ENCODE measurements at regions not wholly inside any gene's neighbourhood (a gene's known extent, or its start where the extent isn't known, plus 50 kb on each side); places are given as distances from the start of the nearest gene placed in this dataset.
"Not testable (repeated sequence)": the region's sequence is repeated elsewhere in the genome, so short reads cannot be mapped to it uniquely, and the experiment has no call there.

DNA sequence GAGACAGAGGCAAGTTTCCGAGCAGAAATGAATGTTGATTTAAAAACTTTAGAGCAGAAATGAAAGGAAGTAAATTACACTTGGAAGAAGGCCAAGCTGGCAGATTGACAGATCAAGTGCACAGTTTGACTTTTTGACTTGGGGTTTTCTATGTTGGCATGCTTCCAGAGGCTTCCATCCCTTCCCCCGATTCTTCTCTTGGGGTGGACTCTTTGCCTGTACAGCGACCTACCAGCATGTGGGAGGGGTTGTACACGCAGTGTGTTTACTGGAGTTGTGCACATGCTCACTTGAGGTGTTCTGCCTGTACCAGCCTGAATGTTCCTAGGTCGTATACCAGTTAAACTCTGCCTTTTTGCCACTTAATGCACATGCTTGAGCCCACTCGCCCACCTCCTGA is 701.5 kb upstream of the GBE1 start:
- POLR2A ChIA-PET, result no interaction called here
- TF ChIP-seq, protein P1, sequence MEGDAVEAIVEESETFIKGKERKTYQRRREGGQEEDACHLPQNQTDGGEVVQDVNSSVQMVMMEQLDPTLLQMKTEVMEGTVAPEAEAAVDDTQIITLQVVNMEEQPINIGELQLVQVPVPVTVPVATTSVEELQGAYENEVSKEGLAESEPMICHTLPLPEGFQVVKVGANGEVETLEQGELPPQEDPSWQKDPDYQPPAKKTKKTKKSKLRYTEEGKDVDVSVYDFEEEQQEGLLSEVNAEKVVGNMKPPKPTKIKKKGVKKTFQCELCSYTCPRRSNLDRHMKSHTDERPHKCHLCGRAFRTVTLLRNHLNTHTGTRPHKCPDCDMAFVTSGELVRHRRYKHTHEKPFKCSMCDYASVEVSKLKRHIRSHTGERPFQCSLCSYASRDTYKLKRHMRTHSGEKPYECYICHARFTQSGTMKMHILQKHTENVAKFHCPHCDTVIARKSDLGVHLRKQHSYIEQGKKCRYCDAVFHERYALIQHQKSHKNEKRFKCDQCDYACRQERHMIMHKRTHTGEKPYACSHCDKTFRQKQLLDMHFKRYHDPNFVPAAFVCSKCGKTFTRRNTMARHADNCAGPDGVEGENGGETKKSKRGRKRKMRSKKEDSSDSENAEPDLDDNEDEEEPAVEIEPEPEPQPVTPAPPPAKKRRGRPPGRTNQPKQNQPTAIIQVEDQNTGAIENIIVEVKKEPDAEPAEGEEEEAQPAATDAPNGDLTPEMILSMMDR (IDR thresholded peaks at IDR 0.05; ENCODE audit: insufficient read depth, low read length, missing control alignments), result no peak
- DNase-seq (ENCODE audit: low read depth, low spot score), result no peak
- CTCF ChIA-PET, result no interaction called here
- H3K4me3 ChIP-seq (ENCODE audit: low read depth, low read length), result no peak overlapping the region

DNA sequence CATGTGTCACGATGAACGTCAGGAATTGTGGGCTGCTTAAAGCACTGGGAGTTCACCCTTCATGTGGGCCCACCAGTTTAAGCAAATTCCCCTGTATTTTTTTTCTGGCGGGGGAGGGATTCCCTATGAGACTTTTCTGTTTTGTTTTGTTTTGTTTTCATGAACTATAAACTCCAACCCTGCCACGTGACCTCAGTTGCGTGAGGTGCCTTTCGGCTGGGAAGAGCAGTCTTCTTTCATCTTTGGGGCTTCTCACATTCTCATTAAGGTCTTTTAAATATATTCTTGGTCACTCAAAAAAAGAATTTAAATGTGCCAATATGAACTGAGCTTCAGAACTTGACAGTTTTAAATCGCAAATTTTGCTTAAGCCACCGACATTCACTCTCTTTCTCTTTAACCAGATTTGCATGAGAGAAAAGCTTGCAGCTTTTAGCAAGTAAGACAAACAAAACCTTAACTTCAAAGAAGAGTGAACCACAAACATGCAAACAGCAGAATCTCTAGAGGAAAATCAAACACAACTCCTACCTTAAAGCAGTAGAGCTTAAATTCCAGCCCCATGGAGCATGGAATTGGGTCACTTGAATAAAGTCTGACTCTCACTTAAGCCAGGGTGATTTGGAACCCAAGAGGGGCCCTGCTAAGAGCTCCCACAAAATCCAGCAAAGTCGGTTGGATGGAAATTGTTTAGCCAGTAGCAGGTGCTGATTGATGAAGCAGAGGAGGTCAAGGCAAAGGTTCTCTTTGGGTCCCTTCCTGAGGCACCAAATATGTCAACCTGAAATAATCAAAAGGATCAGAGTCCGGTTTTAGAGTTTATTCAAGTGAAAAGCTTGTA is 699.8 kb upstream of the GBE1 start:
- DNase-seq (ENCODE audit: low read depth, low spot score), result no peak
- ChIA-PET POLR2A (no interaction called here), CTCF (no interaction called here)
- no peak overlapping the region for H3K4me3 ChIP-seq (ENCODE audit: low read depth, low read length)
- TF ChIP-seq, protein P1 (IDR thresholded peaks at IDR 0.05; ENCODE audit: insufficient read depth, low read length, missing control alignments), result no peak

DNA sequence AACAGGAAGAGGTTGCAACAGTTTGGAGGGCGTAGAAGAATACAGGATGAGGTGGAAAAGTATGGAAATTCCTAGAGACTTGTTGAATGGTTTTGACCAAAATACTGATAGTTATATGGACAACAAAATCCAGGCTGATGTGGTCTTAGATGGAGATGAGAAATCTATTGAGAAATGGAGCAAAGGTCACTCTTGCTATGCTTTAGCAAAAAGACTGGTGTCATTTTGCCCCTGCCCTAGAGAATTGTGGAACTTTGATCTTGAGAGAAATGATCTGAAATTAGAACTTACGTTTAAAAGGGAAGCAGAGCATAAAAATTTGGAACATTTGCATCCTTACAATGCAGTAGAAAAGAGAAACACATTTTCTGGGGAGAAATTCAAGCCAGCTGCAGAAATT is 686.9 kb upstream of the GBE1 start:
- TF ChIP-seq, protein P1 (IDR thresholded peaks at IDR 0.05; ENCODE audit: insufficient read depth, low read length, missing control alignments), result no peak
- ChIA-PET POLR2A (no interaction called here), CTCF (no interaction called here)
- no peak for DNase-seq (ENCODE audit: low read depth, low spot score)
- H3K4me3 ChIP-seq (ENCODE audit: low read depth, low read length), result no peak overlapping the region

DNA sequence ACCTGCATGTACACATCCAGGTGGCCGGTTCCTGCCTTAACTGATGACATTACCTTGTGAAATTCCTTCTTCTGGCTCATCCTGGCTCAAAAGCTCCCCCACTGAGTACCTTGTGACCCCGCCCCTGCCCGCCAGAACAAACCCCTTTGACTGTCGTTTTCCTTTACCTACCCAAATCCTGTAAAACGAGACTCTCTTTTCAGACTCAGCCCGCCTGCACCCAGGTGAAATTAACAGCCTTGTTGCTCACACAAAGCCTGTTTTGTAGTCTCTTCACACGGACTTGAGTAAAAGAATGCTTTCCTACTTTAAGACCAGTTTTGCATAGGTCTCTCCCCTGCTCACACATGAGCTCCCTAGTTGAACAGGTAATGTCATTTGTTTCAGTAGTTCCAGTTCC is 667.4 kb upstream of the GBE1 start:
- POLR2A ChIA-PET; CTCF ChIA-PET; H3K4me3 ChIP-seq (ENCODE audit: low read depth, low read length); DNase-seq (ENCODE audit: low read depth, low spot score): not testable (repeated sequence)

DNA sequence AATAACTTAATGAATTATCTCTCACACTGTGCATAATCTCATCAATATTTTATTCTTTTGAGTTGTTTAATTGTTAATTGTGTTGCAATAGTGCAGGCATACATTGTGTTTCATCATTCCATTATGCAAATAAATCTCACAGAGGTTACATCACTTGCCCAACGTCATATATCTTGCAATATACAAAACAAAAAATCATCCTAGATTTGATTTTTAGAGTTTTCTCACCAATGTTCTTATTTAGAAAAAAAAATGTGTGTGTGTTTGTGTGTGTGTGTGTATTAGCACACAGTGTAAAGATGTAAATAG is 662.5 kb upstream of the GBE1 start:
- no peak overlapping the region for H3K4me3 ChIP-seq (ENCODE audit: low read depth, low read length)
- CTCF ChIA-PET, result no interaction called here
- POLR2A ChIA-PET, result no interaction called here

DNA sequence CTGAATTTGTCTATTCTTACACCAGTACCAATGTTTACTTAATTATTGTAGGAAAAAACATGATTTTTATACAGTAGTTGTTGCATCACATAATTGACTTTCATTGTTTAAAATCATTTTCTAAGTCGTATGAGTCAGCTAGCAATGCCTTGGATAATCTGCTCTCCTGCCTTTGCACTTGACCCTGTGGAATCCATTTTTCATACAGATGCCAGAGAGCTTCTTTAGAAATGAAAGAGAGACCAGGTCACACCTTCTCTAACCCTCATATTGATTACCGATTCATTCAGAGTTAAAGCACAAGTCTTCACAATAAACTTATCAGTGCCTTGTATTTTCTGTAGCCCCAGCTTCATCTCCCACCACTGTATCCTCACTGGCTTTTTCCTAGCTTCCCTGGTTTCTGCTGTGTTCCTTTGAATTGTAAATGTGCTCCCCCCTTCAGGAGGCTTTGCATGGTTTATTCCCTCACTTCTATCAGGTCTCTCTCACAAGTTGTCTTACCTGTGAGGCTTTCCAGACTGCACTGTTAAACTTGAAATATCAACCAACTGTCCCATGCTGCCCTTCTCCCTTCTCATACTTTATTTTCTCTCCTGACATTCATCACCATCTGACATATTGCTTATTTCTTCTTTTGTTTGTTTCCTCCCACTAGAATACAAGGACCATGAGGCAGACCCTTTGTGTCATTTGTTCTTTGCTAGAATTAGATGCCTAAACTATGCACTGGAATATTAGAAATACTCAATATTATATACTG is 662.0 kb upstream of the GBE1 start:
- no peak overlapping the region for H3K4me3 ChIP-seq (ENCODE audit: low read depth, low read length)
- no peak for DNase-seq (ENCODE audit: low read depth, low spot score)
- TF ChIP-seq, protein P1 (IDR thresholded peaks at IDR 0.05; ENCODE audit: insufficient read depth, low read length, missing control alignments), result no peak
- POLR2A ChIA-PET, result no interaction called here
- CTCF ChIA-PET, result no interaction called here

More for the DNA sequence above, 662.5 kb upstream of the GBE1 start:
- no peak for DNase-seq (ENCODE audit: low read depth, low spot score)
- TF ChIP-seq, protein P1 (IDR thresholded peaks at IDR 0.05; ENCODE audit: insufficient read depth, low read length, missing control alignments), result no peak
